Chondrocyte (in vitro differentiated cells): ENCODE measurements at regions not wholly inside any gene's neighbourhood (a gene's known extent, or its start where the extent isn't known, plus 50 kb on each side); places are given as distances from the start of the nearest gene placed in this dataset.

Experiments
- DNase-seq: peaks from one replicate; pipeline ENCODE4 v3.0.0; 2021; ENCODE audit warnings: mixed read lengths, low spot score
- H3K27ac Mint-ChIP-seq: one replicate; pipeline ENCODE4 v1.8.0; 2021; ENCODE audit warnings: mild to moderate bottlenecking, moderate library complexity, mixed read lengths; ENCODE audit not compliant: unreplicated experiment
- H3K27me3 Mint-ChIP-seq: 2 replicates; pipeline ENCODE4 v1.8.0; 2021; ENCODE audit warnings: low read depth, mixed read lengths
- H3K36me3 Mint-ChIP-seq: 2 replicates; pipeline ENCODE4 v1.8.0; 2021; ENCODE audit warnings: low read depth, mixed read lengths
- H3K4me1 Mint-ChIP-seq: 2 replicates; pipeline ENCODE4 v1.8.0; 2021; ENCODE audit warnings: low read depth, mild to moderate bottlenecking, mixed read lengths
- H3K4me3 Mint-ChIP-seq: one replicate; pipeline ENCODE4 v1.8.0; 2021; ENCODE audit warnings: mild to moderate bottlenecking, moderate library complexity, mixed read lengths; ENCODE audit not compliant: unreplicated experiment
- H3K9me3 Mint-ChIP-seq: 2 replicates; pipeline ENCODE4 v1.8.0; 2021; ENCODE audit warnings: low read depth, mixed read lengths
- CTCF ChIP-seq: fragments of 200-600 bp; sonication (generic); IDR thresholded peaks from 2 replicates; pipeline ENCODE4 v1.5.0; 2021; ENCODE audit warnings: antibody characterized with exemption, mild to moderate bottlenecking, moderate library complexity

GRCh38 chr10:131738396-131738735 lies 162.4 kb upstream of the PPP2R2D start:
- peaks cover 4% of the 10 kb centered on the region for H3K4me1 Mint-ChIP-seq
- peak; percentile 61 for DNase-seq

GRCh38 chr10:131739206-131739605 lies 161.6 kb upstream of the PPP2R2D start:
- Mint-ChIP-seq H3K4me1 (peaks cover 11% of the 10 kb centered on the region), H3K27me3 (peaks cover 4% of the 10 kb centered on the region), H3K9me3 (peaks cover 17% of the 10 kb centered on the region), H3K36me3 (peaks cover 6% of the 10 kb centered on the region), H3K27ac (no peak overlapping the region), H3K4me3 (no peak overlapping the region)
- no peak for TF ChIP-seq CTCF
- DNase-seq: no peak

More at GRCh38 chr10:131738396-131738735, 162.4 kb upstream of the PPP2R2D start:
- no peak overlapping the region for H3K4me3 Mint-ChIP-seq
- no peak for TF ChIP-seq CTCF
- H3K9me3 Mint-ChIP-seq: peaks cover 17% of the 10 kb centered on the region
- no peaks in the 10 kb centered on the region for H3K27me3 Mint-ChIP-seq
- H3K36me3 Mint-ChIP-seq: peaks cover 6% of the 10 kb centered on the region
- no peak overlapping the region for H3K27ac Mint-ChIP-seq

- Mint-ChIP-seq H3K27me3 (peaks cover 12% of the 10 kb centered on the region), H3K4me1 (peaks cover 12% of the 10 kb centered on the region), H3K9me3 (peaks cover 17% of the 10 kb centered on the region), H3K36me3 (peaks cover 6% of the 10 kb centered on the region), H3K4me3 (no peak overlapping the region), H3K27ac (no peak overlapping the region)
- no peak for DNase-seq
- TF ChIP-seq CTCF: no peak
Measured at GRCh38 chr10:131742500-131742951, 158.3 kb upstream of the PPP2R2D start.

- TF ChIP-seq CTCF: no peak
Measured at GRCh38 chr10:131743190-131744151, 157.3 kb upstream of the PPP2R2D start.

GRCh38 chr10:131744346-131744745 lies 156.5 kb upstream of the PPP2R2D start:
- peaks cover 16% of the 10 kb centered on the region for H3K9me3 Mint-ChIP-seq
- peaks cover 23% of the 10 kb centered on the region for H3K27me3 Mint-ChIP-seq
- H3K4me3 Mint-ChIP-seq: no peak overlapping the region
- H3K27ac Mint-ChIP-seq: no peak overlapping the region
- peaks cover 6% of the 10 kb centered on the region for H3K36me3 Mint-ChIP-seq
- no peak for DNase-seq
- no peak for TF ChIP-seq CTCF
- H3K4me1 Mint-ChIP-seq: peaks cover 12% of the 10 kb centered on the region

More at GRCh38 chr10:131743190-131744151, 157.3 kb upstream of the PPP2R2D start:
- Mint-ChIP-seq H3K4me3 (no peak overlapping the region), H3K4me1 (peaks cover 12% of the 10 kb centered on the region), H3K9me3 (peaks cover 17% of the 10 kb centered on the region), H3K36me3 (peaks cover 6% of the 10 kb centered on the region), H3K27me3 (peaks cover 16% of the 10 kb centered on the region), H3K27ac (no peak overlapping the region)
- DNase-seq: no peak
